NCI-H146 treated with DMSO at 0.1 percent for 48 hours (cell line): ENCODE measurements at regions not wholly inside any gene's neighbourhood (a gene's known extent, or its start where the extent isn't known, plus 50 kb on each side); places are given as distances from the start of the nearest gene placed in this dataset.
A peak's percentile ranks its signal among the peaks of the same experiment; 100 is the strongest.

Experiments
- DNase-seq: peaks from one replicate; lab custom pipeline; 2025; ENCODE audit not compliant: unreplicated experiment; lab: John Stamatoyannopoulos, UW

- no peak for DNase-seq
Measured at GRCh38 chr1:58890113-58890512, 106.3 kb upstream of the JUN start.

- no peak for DNase-seq
Measured at GRCh38 chr1:58890609-58891008, 106.8 kb upstream of the JUN start.

- no peak for DNase-seq
Measured at GRCh38 chr1:58891347-58891746, 107.5 kb upstream of the JUN start.

GRCh38 chr1:58893257-58893869 is 109.5 kb upstream of the JUN start:
- DNase-seq = peak; percentile 11

- no peak for DNase-seq
Measured at GRCh38 chr1:58895082-58895481, 111.2 kb upstream of the JUN start.

GRCh38 chr1:58895559-58896145 is 111.8 kb upstream of the JUN start:
- no peak for DNase-seq

GRCh38 chr1:58896246-58897183 is 112.7 kb upstream of the JUN start:
- peak; percentile 99 for DNase-seq

- no peak for DNase-seq
Measured at GRCh38 chr1:58898739-58899586, 115.1 kb upstream of the JUN start.

GRCh38 chr1:58899587-58900271 is 115.9 kb upstream of the JUN start:
- DNase-seq = no peak

- no peak for DNase-seq
Measured at GRCh38 chr1:58900396-58900795, 116.5 kb upstream of the JUN start.

GRCh38 chr1:58901008-58901407 is 117.2 kb upstream of the JUN start:
- DNase-seq = no peak

GRCh38 chr1:58902830-58903513 is 119.1 kb upstream of the JUN start:
- DNase-seq = no peak

- DNase-seq = peak; percentile 74
Measured at GRCh38 chr1:58903514-58904298, 119.9 kb upstream of the JUN start.

- DNase-seq = no peak
Measured at GRCh38 chr1:58904299-58905125, 120.7 kb upstream of the JUN start.

GRCh38 chr1:58905126-58905490 is 121.3 kb upstream of the JUN start:
- DNase-seq = no peak

GRCh38 chr1:58905628-58906221 is 121.9 kb upstream of the JUN start:
- DNase-seq = no peak

- DNase-seq = no peak
Measured at GRCh38 chr1:58907398-58907797, 123.6 kb upstream of the JUN start.
